ENCODE measurements at regions not wholly inside any gene's neighbourhood (a gene's known extent, or its start where the extent isn't known, plus 50 kb on each side); places are given as distances from the start of the nearest gene placed in this dataset.

- no peaks in the 10 kb centered on the region for H3K4me1 ChIP-seq
- H3K36me3 ChIP-seq (ENCODE audit: insufficient read depth in 1 of 2, low read depth in 1 of 2), result no peaks in the 10 kb centered on the region
- WGBS, 3 donors, result 86 to 92% (median 91%) methylated on average over 15 of the region's 15 CpGs
- DNase-seq (no peak), ATAC-seq (no peak)
- intact Hi-C loops (cut with DNase I), result no loop called here
- H3K27me3 ChIP-seq (ENCODE audit: insufficient read depth in 3 of 3, low read length in 2 of 3), result no peaks in the 10 kb centered on the region
- H3K4me3 ChIP-seq, result no peak overlapping the region
- no peak overlapping the region for H3K27ac ChIP-seq
- H3K9me3 ChIP-seq, result peaks cover 5% of the 10 kb centered on the region
- no peak for TF ChIP-seq CTCF (IDR thresholded peaks at IDR 0.05)
These were observed 590.6 kb upstream of the PTCHD4 start for GRCh38 chr6:48701572-48701971.

GRCh38 chr6:48695872-48696271 is 584.9 kb upstream of the PTCHD4 start:
- Histone ChIP-seq H3K4me1 (no peaks in the 10 kb centered on the region), H3K9me3 (peaks cover 9% of the 10 kb centered on the region), H3K27ac (no peak overlapping the region), H3K4me3 (no peak overlapping the region), H3K27me3 (ENCODE audit: insufficient read depth in 3 of 3, low read length in 2 of 3) (no peaks in the 10 kb centered on the region), H3K36me3 (ENCODE audit: insufficient read depth in 1 of 2, low read depth in 1 of 2) (no peaks in the 10 kb centered on the region)
- intact Hi-C loops (cut with DNase I), result no loop called here
- no peak for ATAC-seq
- DNase-seq, result no peak
- no peak for TF ChIP-seq CTCF (IDR thresholded peaks at IDR 0.05)
- WGBS, 3 donors, result 74 to 81% (median 79%) methylated on average over 3 of the region's 3 CpGs

GRCh38 chr6:48691420-48691819 is 580.4 kb upstream of the PTCHD4 start:
- ATAC-seq (no peak), DNase-seq (no peak)
- H3K27ac ChIP-seq, result no peak overlapping the region
- H3K4me3 ChIP-seq, result no peak overlapping the region
- intact Hi-C loops (cut with DNase I), result no loop called here
- WGBS, 3 donors, result 85 to 96% (median 90%) methylated on average over 2 of the region's 2 CpGs
- TF ChIP-seq CTCF (IDR thresholded peaks at IDR 0.05), result no peak
- no peaks in the 10 kb centered on the region for H3K4me1 ChIP-seq
- no peaks in the 10 kb centered on the region for H3K36me3 ChIP-seq (ENCODE audit: insufficient read depth in 1 of 2, low read depth in 1 of 2)
- H3K27me3 ChIP-seq (ENCODE audit: insufficient read depth in 3 of 3, low read length in 2 of 3), result no peaks in the 10 kb centered on the region
- H3K9me3 ChIP-seq, result peaks cover 28% of the 10 kb centered on the region

GRCh38 chr6:48689498-48689897 is 578.5 kb upstream of the PTCHD4 start:
- Histone ChIP-seq H3K27ac (no peak overlapping the region), H3K36me3 (ENCODE audit: insufficient read depth in 1 of 2, low read depth in 1 of 2) (no peaks in the 10 kb centered on the region), H3K4me3 (no peak overlapping the region), H3K4me1 (no peaks in the 10 kb centered on the region), H3K27me3 (ENCODE audit: insufficient read depth in 3 of 3, low read length in 2 of 3) (no peaks in the 10 kb centered on the region), H3K9me3 (peaks cover 19% of the 10 kb centered on the region)
- no peak for DNase-seq
- intact Hi-C loops (cut with DNase I), result no loop called here
- ATAC-seq, result no peak
- TF ChIP-seq CTCF (IDR thresholded peaks at IDR 0.05), result no peak

GRCh38 chr6:48678390-48678789 is 567.4 kb upstream of the PTCHD4 start:
- no peaks in the 10 kb centered on the region for H3K9me3 ChIP-seq
- no peak for TF ChIP-seq CTCF (IDR thresholded peaks at IDR 0.05)
- no peak overlapping the region for H3K27ac ChIP-seq
- H3K27me3 ChIP-seq (ENCODE audit: insufficient read depth in 3 of 3, low read length in 2 of 3), result no peaks in the 10 kb centered on the region
- no peak overlapping the region for H3K4me3 ChIP-seq
- DNase-seq (no peak), ATAC-seq (no peak)
- H3K4me1 ChIP-seq, result no peaks in the 10 kb centered on the region
- WGBS, 3 donors, result 75 to 94% (median 82%) methylated on average over 1 of the region's 1 CpG
- no peaks in the 10 kb centered on the region for H3K36me3 ChIP-seq (ENCODE audit: insufficient read depth in 1 of 2, low read depth in 1 of 2)
- intact Hi-C loops (cut with DNase I), result no loop called here

All from psoas muscle (tissue), 7 donors.